NCI-H82 treated with DMSO at 0.1 percent for 48 hours (cell line): ENCODE measurements at regions not wholly inside any gene's neighbourhood (a gene's known extent, or its start where the extent isn't known, plus 50 kb on each side); places are given as distances from the start of the nearest gene placed in this dataset.
"Not testable (repeated sequence)": the region's sequence is repeated elsewhere in the genome, so short reads cannot be mapped to it uniquely, and the experiment has no call there.

Experiments used
- DNase-seq: peaks from one replicate; lab custom pipeline; 2025; ENCODE audit not compliant: unreplicated experiment; lab: John Stamatoyannopoulos, UW

- DNase-seq: not testable (repeated sequence)
These were observed 316.7 kb downstream of the ACTR3B start for GRCh38 chr7:153076289-153076688.

GRCh38 chr7:153081496-153081895 lies 321.9 kb downstream of the ACTR3B start:
- DNase-seq: no peak

GRCh38 chr7:153084278-153084677 lies 324.7 kb downstream of the ACTR3B start:
- DNase-seq: no peak

GRCh38 chr7:153087498-153087897 lies 327.9 kb downstream of the ACTR3B start:
- DNase-seq: no peak

- DNase-seq: no peak
These were observed 329.0 kb downstream of the ACTR3B start for GRCh38 chr7:153088601-153089000.

GRCh38 chr7:153090209-153090608 lies 330.7 kb downstream of the ACTR3B start:
- DNase-seq: no peak

- no peak for DNase-seq
These were observed 331.2 kb downstream of the ACTR3B start for GRCh38 chr7:153090764-153091163.

- no peak for DNase-seq
These were observed 331.9 kb downstream of the ACTR3B start for GRCh38 chr7:153091477-153091876.

- no peak for DNase-seq
These were observed 338.1 kb downstream of the ACTR3B start for GRCh38 chr7:153097511-153098201.

GRCh38 chr7:153099235-153099634 lies 339.7 kb downstream of the ACTR3B start:
- DNase-seq: no peak

- no peak for DNase-seq
These were observed 341.2 kb downstream of the ACTR3B start for GRCh38 chr7:153100691-153101237.

- DNase-seq: no peak
These were observed 343.6 kb downstream of the ACTR3B start for GRCh38 chr7:153103202-153103601.

- DNase-seq: no peak
These were observed 348.3 kb downstream of the ACTR3B start for GRCh38 chr7:153107826-153108225.

GRCh38 chr7:153109566-153109965 lies 350.0 kb downstream of the ACTR3B start:
- no peak for DNase-seq

- no peak for DNase-seq
These were observed 351.1 kb downstream of the ACTR3B start for GRCh38 chr7:153110606-153111005.

GRCh38 chr7:153122255-153122654 lies 362.7 kb downstream of the ACTR3B start:
- DNase-seq: not testable (repeated sequence)

- no peak for DNase-seq
These were observed 370.5 kb downstream of the ACTR3B start for GRCh38 chr7:153130052-153130451.

- DNase-seq: no peak
These were observed 392.2 kb downstream of the ACTR3B start for GRCh38 chr7:153151766-153152165.

- DNase-seq: no peak
These were observed 393.4 kb downstream of the ACTR3B start for GRCh38 chr7:153152801-153153422.

- no peak for DNase-seq
These were observed 398.6 kb downstream of the ACTR3B start for GRCh38 chr7:153158149-153158548.

GRCh38 chr7:153170287-153170686 lies 410.7 kb downstream of the ACTR3B start:
- DNase-seq: no peak

- no peak for DNase-seq
These were observed 426.4 kb downstream of the ACTR3B start for GRCh38 chr7:153185936-153186335.
